HFFc6 (cell line): ENCODE measurements at regions not wholly inside any gene's neighbourhood (a gene's known extent, or its start where the extent isn't known, plus 50 kb on each side); places are given as distances from the start of the nearest gene placed in this dataset.

Source experiments
- DNase-seq: peaks from one replicate; pipeline ENCODE4 v3.0.0-alpha.2; 2018
- H3K27ac Mint-ChIP-seq: 2 replicates; pipeline ENCODE4 v1.8.0; 2020; ENCODE audit warnings: mild to moderate bottlenecking, mixed read lengths
- H3K27me3 Mint-ChIP-seq: 2 replicates; pipeline ENCODE4 v1.8.0; 2021; ENCODE audit warnings: mild to moderate bottlenecking, moderate library complexity, mixed read lengths; ENCODE audit not compliant: insufficient read depth
- H3K36me3 Mint-ChIP-seq: 2 replicates; pipeline ENCODE4 v1.8.0; 2021; ENCODE audit warnings: low read depth, mixed read lengths
- H3K4me1 Mint-ChIP-seq: 2 replicates; pipeline ENCODE4 v1.8.0; 2020; ENCODE audit warnings: low read depth, mixed read lengths
- H3K4me3 Mint-ChIP-seq: 2 replicates; pipeline ENCODE4 v1.8.0; 2020; ENCODE audit warnings: mild to moderate bottlenecking, moderate library complexity, mixed read lengths
- H3K9me3 Mint-ChIP-seq: 2 replicates; pipeline ENCODE4 v1.8.0; 2020; ENCODE audit warnings: mild to moderate bottlenecking, mixed read lengths
- TF ChIP-seq, protein P1 (sequence below): fragments of 200-600 bp; sonication (generic); IDR thresholded peaks from 2 replicates; pipeline ENCODE4 v1.5.0; 2021; ENCODE audit warnings: antibody characterized with exemption, mild to moderate bottlenecking

DNA sequence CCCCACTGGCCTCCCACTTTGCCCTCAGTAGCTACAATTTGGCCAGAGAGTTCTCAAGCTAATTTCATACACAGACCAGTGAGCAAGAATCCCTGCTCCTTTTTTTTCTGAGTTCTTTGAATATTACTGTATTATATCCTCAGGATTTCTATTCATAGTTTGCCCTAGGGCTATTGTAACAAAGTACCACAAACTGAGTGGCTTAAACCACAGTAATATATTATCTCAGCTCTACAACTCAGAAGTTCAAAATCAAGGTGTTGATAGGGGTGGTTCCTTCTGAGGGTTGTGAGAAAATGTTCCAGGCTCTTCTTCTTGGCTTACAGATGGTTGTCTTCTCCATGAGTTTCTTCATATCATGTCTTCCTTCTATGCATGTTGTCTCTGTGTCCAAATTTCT is 289.4 kb upstream of the ESRRG start:
- Mint-ChIP-seq H3K27ac (no peak overlapping the region), H3K9me3 (peaks cover 32% of the 10 kb centered on the region), H3K4me1 (no peaks in the 10 kb centered on the region), H3K27me3 (peaks cover 3% of the 10 kb centered on the region; the same call in 1 of the 2 replicates), H3K36me3 (no peaks in the 10 kb centered on the region), H3K4me3 (no peak overlapping the region)
- TF ChIP-seq, protein P1, sequence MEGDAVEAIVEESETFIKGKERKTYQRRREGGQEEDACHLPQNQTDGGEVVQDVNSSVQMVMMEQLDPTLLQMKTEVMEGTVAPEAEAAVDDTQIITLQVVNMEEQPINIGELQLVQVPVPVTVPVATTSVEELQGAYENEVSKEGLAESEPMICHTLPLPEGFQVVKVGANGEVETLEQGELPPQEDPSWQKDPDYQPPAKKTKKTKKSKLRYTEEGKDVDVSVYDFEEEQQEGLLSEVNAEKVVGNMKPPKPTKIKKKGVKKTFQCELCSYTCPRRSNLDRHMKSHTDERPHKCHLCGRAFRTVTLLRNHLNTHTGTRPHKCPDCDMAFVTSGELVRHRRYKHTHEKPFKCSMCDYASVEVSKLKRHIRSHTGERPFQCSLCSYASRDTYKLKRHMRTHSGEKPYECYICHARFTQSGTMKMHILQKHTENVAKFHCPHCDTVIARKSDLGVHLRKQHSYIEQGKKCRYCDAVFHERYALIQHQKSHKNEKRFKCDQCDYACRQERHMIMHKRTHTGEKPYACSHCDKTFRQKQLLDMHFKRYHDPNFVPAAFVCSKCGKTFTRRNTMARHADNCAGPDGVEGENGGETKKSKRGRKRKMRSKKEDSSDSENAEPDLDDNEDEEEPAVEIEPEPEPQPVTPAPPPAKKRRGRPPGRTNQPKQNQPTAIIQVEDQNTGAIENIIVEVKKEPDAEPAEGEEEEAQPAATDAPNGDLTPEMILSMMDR: no peak
- DNase-seq: no peak

GRCh38 chr1:217011097-217011496 is 287.9 kb upstream of the ESRRG start:
- no peak for DNase-seq
- Mint-ChIP-seq H3K4me3 (no peak overlapping the region), H3K27ac (no peak overlapping the region), H3K27me3 (peaks cover 3% of the 10 kb centered on the region; the same call in 1 of the 2 replicates), H3K9me3 (peaks cover 30% of the 10 kb centered on the region), H3K36me3 (no peaks in the 10 kb centered on the region), H3K4me1 (no peaks in the 10 kb centered on the region)
- TF ChIP-seq, protein P1: no peak

GRCh38 chr1:217010253-217010652 is 287.0 kb upstream of the ESRRG start:
- Mint-ChIP-seq H3K36me3 (no peaks in the 10 kb centered on the region), H3K4me3 (no peak overlapping the region), H3K27ac (no peak overlapping the region), H3K27me3 (no peaks in the 10 kb centered on the region), H3K4me1 (no peaks in the 10 kb centered on the region), H3K9me3 (peaks cover 25% of the 10 kb centered on the region)
- DNase-seq: no peak
- TF ChIP-seq, protein P1: no peak

DNA sequence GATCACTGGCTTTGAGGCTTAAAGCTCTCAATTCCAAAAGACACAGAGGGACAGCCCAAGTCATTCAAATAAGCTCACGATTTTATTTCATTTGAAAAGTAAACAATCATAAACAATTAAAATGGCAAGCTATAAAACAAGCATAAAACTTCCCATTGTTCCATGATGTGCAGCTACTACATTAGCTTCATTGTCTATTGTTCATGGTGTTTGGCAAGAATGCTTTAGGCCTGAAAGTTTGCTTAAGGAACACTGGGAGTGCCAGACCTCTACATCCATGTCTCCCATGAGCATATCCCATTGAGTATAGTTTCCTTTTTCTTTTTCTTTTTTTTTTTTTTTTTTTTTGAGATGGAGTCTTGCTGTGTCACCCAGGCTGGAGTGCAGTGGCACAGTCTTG is 286.1 kb upstream of the ESRRG start:
- Mint-ChIP-seq H3K9me3 (peaks cover 31% of the 10 kb centered on the region), H3K4me1 (no peaks in the 10 kb centered on the region), H3K27ac (no peak overlapping the region), H3K4me3 (no peak overlapping the region), H3K27me3 (no peaks in the 10 kb centered on the region), H3K36me3 (no peaks in the 10 kb centered on the region)
- TF ChIP-seq, protein P1: no peak
- no peak for DNase-seq

DNA sequence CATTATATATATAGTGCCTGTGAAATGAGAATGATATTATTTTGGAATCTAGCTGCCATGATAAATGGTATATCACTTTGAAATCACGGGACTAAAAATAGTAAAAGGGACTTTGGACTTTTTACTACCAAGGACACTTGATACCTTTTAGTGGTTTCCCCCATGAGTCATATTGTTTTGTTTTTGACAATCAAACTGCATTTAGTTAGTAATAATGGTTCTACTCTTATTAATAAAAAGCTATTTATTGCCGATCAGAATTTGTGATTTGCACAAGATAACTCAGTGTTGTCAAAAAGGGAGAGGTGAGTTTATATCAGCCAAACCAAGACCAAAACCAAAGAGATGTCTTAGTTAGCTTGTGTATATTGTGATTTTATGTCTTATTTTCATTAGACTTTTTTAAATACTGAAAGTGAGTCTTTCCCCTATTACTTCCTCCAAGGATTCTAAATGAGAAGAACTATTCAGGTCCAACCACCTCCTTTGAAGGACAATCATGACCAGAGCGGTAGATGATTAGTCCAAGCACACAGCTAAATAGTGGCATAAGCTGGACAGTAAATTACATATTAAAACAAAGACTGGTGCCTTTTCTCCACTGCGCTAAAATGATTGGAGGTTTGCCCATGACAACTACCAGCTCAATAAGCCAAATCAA is 281.7 kb upstream of the ESRRG start:
- no peaks in the 10 kb centered on the region for H3K36me3 Mint-ChIP-seq
- no peak overlapping the region for H3K27ac Mint-ChIP-seq
- H3K27me3 Mint-ChIP-seq: no peaks in the 10 kb centered on the region
- TF ChIP-seq, protein P1: no peak
- H3K4me1 Mint-ChIP-seq: no peaks in the 10 kb centered on the region
- no peak overlapping the region for H3K4me3 Mint-ChIP-seq
- H3K9me3 Mint-ChIP-seq: peaks cover 33% of the 10 kb centered on the region
- no peak for DNase-seq

- no peaks in the 10 kb centered on the region for H3K4me1 Mint-ChIP-seq
- no peak for DNase-seq
- H3K27me3 Mint-ChIP-seq: no peaks in the 10 kb centered on the region
- H3K4me3 Mint-ChIP-seq: no peak overlapping the region
- H3K27ac Mint-ChIP-seq: no peak overlapping the region
- H3K36me3 Mint-ChIP-seq: no peaks in the 10 kb centered on the region
- peaks cover 30% of the 10 kb centered on the region for H3K9me3 Mint-ChIP-seq
- TF ChIP-seq, protein P1: no peak
Observed at GRCh38 chr1:217003355-217003754, 280.1 kb upstream of the ESRRG start.
